ENCODE measurements at regions not wholly inside any gene's neighbourhood (a gene's known extent, or its start where the extent isn't known, plus 50 kb on each side); places are given as distances from the start of the nearest gene placed in this dataset.

DNA sequence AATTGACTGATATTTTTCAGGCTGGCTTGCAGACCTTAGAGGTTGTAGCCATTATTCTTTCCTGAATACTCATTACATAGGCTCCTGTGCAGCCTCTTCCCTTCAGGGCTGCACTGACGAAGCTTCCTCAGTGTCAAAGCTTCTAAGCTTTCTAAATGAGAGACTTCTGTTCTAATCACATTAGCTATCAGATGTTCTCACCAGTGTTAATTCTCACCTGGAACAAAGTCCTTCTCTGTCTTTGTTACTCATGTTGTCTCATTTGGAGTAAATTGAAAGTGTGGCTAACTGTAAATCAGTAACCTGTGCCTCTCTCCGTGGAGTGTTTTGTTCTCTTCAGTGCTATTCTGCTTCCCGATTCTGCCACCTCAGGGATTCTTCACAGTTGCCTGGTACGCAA is 76.9 kb downstream of the MC4R start (continued):
- TF ChIP-seq MEF2A (IDR thresholded peaks at IDR 0.05; ENCODE audit: borderline replicate concordance, low read depth) (no peak), EP300 (IDR thresholded peaks at IDR 0.05; ENCODE audit: borderline replicate concordance in 1 of 2, low read depth in 1 of 2, low read length in 1 of 2) (no peak), RFX5 (IDR thresholded peaks at IDR 0.05; ENCODE audit: low read length) (no peak), RCOR1 (IDR thresholded peaks at IDR 0.05; ENCODE audit: low read length) (no peak)

GRCh38 chr18:60292186-60292585 is 80.4 kb downstream of the MC4R start:
- H3K27ac ChIP-seq (ENCODE audit: low read depth in 2 of 2, low read length in 1 of 2), result peak overlapping the region in 1 of 2 experiments; percentile 58; a peak in 1 of 4 replicates
- no peak for DNase-seq
- H2AFZ ChIP-seq (ENCODE audit: low read depth), result no peak overlapping the region
- H3K4me3 ChIP-seq (ENCODE audit: low read depth in 2 of 2, low read length in 1 of 2), result no peak overlapping the region
- H4K20me1 ChIP-seq (ENCODE audit: insufficient read depth), result no peaks in the 10 kb centered on the region
- 88% methylated on average over 4 of the region's 4 CpGs for WGBS (ENCODE audit: low lambda C conversion rate)
- H3K27me3 ChIP-seq (ENCODE audit: insufficient read depth), result no peaks in the 10 kb centered on the region
- TF ChIP-seq RXRA (IDR thresholded peaks at IDR 0.05; ENCODE audit: borderline replicate concordance, low read depth) (no peak), FOXJ3 (CRISPR knock-in tag; IDR thresholded peaks at IDR 0.05) (no peak), YY1 (IDR thresholded peaks at IDR 0.05; ENCODE audit: low read depth) (no peak), RAD21 (IDR thresholded peaks at IDR 0.05; ENCODE audit: low read length) (no peak), REST (IDR thresholded peaks at IDR 0.05; ENCODE audit: low read depth, low read length) (no peak), MEF2A (IDR thresholded peaks at IDR 0.05; ENCODE audit: borderline replicate concordance, low read depth) (no peak), SIN3A (IDR thresholded peaks at IDR 0.05; ENCODE audit: borderline replicate concordance, low read depth, low read length) (no peak), TCF12 (IDR thresholded peaks at IDR 0.05) (no peak), JUND (IDR thresholded peaks at IDR 0.05) (no peak), CHD2 (IDR thresholded peaks at IDR 0.05; ENCODE audit: low read length, partially characterized antibody) (no peak), NFIC (IDR thresholded peaks at IDR 0.05; ENCODE audit: borderline replicate concordance) (no peak), RCOR1 (IDR thresholded peaks at IDR 0.05; ENCODE audit: low read length) (no peak), RFX5 (IDR thresholded peaks at IDR 0.05; ENCODE audit: low read length) (no peak), CTCF (IDR thresholded peaks at IDR 0.05) (no peak), TEAD4 (IDR thresholded peaks at IDR 0.05; ENCODE audit: borderline replicate concordance, insufficient read depth) (no peak), MXI1 (IDR thresholded peaks at IDR 0.05; ENCODE audit: low read depth, low read length) (no peak)
- TF ChIP-seq, protein P1, sequence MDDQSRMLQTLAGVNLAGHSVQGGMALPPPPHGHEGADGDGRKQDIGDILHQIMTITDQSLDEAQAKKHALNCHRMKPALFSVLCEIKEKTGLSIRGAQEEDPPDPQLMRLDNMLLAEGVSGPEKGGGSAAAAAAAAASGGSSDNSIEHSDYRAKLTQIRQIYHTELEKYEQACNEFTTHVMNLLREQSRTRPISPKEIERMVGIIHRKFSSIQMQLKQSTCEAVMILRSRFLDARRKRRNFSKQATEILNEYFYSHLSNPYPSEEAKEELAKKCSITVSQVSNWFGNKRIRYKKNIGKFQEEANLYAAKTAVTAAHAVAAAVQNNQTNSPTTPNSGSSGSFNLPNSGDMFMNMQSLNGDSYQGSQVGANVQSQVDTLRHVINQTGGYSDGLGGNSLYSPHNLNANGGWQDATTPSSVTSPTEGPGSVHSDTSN (IDR thresholded peaks at IDR 0.05), result no peak
- TF ChIP-seq, protein P2, sequence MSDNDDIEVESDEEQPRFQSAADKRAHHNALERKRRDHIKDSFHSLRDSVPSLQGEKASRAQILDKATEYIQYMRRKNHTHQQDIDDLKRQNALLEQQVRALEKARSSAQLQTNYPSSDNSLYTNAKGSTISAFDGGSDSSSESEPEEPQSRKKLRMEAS (IDR thresholded peaks at IDR 0.05; ENCODE audit: low read depth), result no peak
- H3K4me2 ChIP-seq, result no peak overlapping the region
- no peaks in the 10 kb centered on the region; the same call in 1 of the 2 replicates for H3K9me3 ChIP-seq
- no peaks in the 10 kb centered on the region for H3K79me2 ChIP-seq (ENCODE audit: insufficient read depth)
- H3K9ac ChIP-seq, result no peak overlapping the region
- H3K4me1 ChIP-seq (ENCODE audit: control insufficient read depth in 1 of 2, insufficient read depth in 2 of 2, low read depth in 1 of 2, low read length in 1 of 2), result no peaks in the 10 kb centered on the region
- H3K36me3 ChIP-seq (replicated peaks in 1 of 2; ENCODE audit: control insufficient read depth in 1 of 2, insufficient read depth in 2 of 2, low read length in 1 of 2), result no peaks in the 10 kb centered on the region
- H3F3A ChIP-seq (replicated peaks; ENCODE audit: insufficient read depth), result no peaks in the 10 kb centered on the region
- H3K9me2 ChIP-seq, result no peaks in the 10 kb centered on the region
- ChIA-PET CTCF (interaction anchor here (0.6 to 1.0 kb wide), 3 partner anchors 9 to 227 kb away, joined by 3 read pairs; no protein-coding TSS in a partner anchor), POLR2A (no interaction called here)
